Mesenchymal stem cell (in vitro differentiated cells and primary cell): ENCODE measurements at regions not wholly inside any gene's neighbourhood (a gene's known extent, or its start where the extent isn't known, plus 50 kb on each side); places are given as distances from the start of the nearest gene placed in this dataset.

ENCODE experiments used
- DNase-seq: peaks from one replicate; pipeline ENCODE4 v3.0.0-alpha.2; 2013
- H2AFZ ChIP-seq: one replicate; pipeline ENCODE4 v1.6.1; 2013; ENCODE audit warnings: low read depth, mild to moderate bottlenecking, control low read depth, inconsistent platforms, low read length, moderate library complexity
- H2AK5ac ChIP-seq: 2 replicates; pipeline ENCODE4 v1.6.1; 2013; ENCODE audit warnings: low read length, moderate library complexity, mild to moderate bottlenecking, inconsistent platforms; ENCODE audit not compliant: severe bottlenecking
- H2BK120ac ChIP-seq: one replicate; pipeline ENCODE4 v1.6.1; 2013; ENCODE audit warnings: low read depth, mild to moderate bottlenecking, inconsistent platforms, low read length, moderate library complexity
- H2BK12ac ChIP-seq, 2 experiments: one replicate each; pipeline ENCODE4 v1.6.1; 2013; ENCODE audit warnings: inconsistent platforms in 2 of 2, low read length in 2 of 2, mild to moderate bottlenecking in 2 of 2, moderate library complexity in 2 of 2, control low read depth in 1 of 2
- H2BK15ac ChIP-seq: one replicate; pipeline ENCODE4 v1.6.1; 2013; ENCODE audit warnings: mild to moderate bottlenecking, low read depth, inconsistent platforms; ENCODE audit not compliant: poor library complexity, severe bottlenecking
- H2BK5ac ChIP-seq: 2 replicates; pipeline ENCODE4 v1.6.1; 2013; ENCODE audit warnings: low read depth, mild to moderate bottlenecking, low read length, control low read depth, inconsistent platforms; ENCODE audit not compliant: poor library complexity, severe bottlenecking
- H3K14ac ChIP-seq, 2 experiments: one replicate each; pipeline ENCODE4 v1.6.1; 2013; ENCODE audit warnings: inconsistent platforms in 2 of 2, low read length in 2 of 2, control low read depth in 1 of 2, mild to moderate bottlenecking in 1 of 2, moderate library complexity in 1 of 2
- H3K18ac ChIP-seq, 2 experiments: one replicate each; pipeline ENCODE4 v1.6.1; 2013; ENCODE audit warnings: inconsistent platforms in 2 of 2, low read length in 2 of 2, control low read depth in 1 of 2, low read depth in 1 of 2, mild to moderate bottlenecking in 1 of 2
- H3K23ac ChIP-seq, 2 experiments: one replicate each; pipeline ENCODE4 v1.6.1; 2013; ENCODE audit warnings: inconsistent platforms in 2 of 2, low read length in 2 of 2, mild to moderate bottlenecking in 2 of 2, moderate library complexity in 2 of 2, control low read depth in 1 of 2
- H3K27ac ChIP-seq: 2 replicates; pipeline ENCODE4 v1.5.1; 2013; ENCODE audit warnings: mild to moderate bottlenecking, moderate library complexity, low read length, control low read depth, inconsistent platforms; ENCODE audit not compliant: poor library complexity, severe bottlenecking
- H3K27me3 ChIP-seq, 2 experiments: 2 replicates each; pipeline versions ENCODE4 v1.6.1 to v1.7.0; 2013; ENCODE audit warnings: low read length in 2 of 2, mild to moderate bottlenecking in 2 of 2, moderate library complexity in 2 of 2, control low read depth in 1 of 2, inconsistent platforms in 1 of 2; ENCODE audit not compliant: control insufficient read depth in 1 of 2, insufficient read depth in 1 of 2
- H3K36me3 ChIP-seq, 2 experiments: 2 replicates each; pipeline versions ENCODE4 v1.6.1 to v1.7.0; 2013; ENCODE audit warnings: low read length in 2 of 2, control low read depth in 1 of 2, inconsistent platforms in 1 of 2, low read depth in 1 of 2, mild to moderate bottlenecking in 1 of 2; ENCODE audit not compliant: insufficient read depth in 2 of 2, control insufficient read depth in 1 of 2
- H3K4ac ChIP-seq, 2 experiments: one replicate each; pipeline ENCODE4 v1.6.1; 2013; ENCODE audit warnings: inconsistent platforms in 2 of 2, low read length in 2 of 2, mild to moderate bottlenecking in 2 of 2, moderate library complexity in 2 of 2, control low read depth in 1 of 2, low read depth in 1 of 2
- H3K4me1 ChIP-seq: 2 replicates; pipeline ENCODE4 v1.6.1; 2013; ENCODE audit warnings: low read depth, low read length, control low read depth; ENCODE audit not compliant: control insufficient read depth, insufficient read depth
- H3K4me2 ChIP-seq: 2 replicates; pipeline ENCODE4 v1.6.1; 2013; ENCODE audit warnings: low read length, mild to moderate bottlenecking, inconsistent platforms; ENCODE audit not compliant: poor library complexity, severe bottlenecking
- H3K4me3 ChIP-seq, 2 experiments: 2 replicates each; pipeline versions ENCODE4 v1.5.1 to v1.7.0; 2013; ENCODE audit warnings: low read length in 2 of 2, mild to moderate bottlenecking in 2 of 2, control low read depth in 1 of 2, low read depth in 1 of 2; ENCODE audit not compliant: insufficient read depth in 1 of 2
- H3K79me1 ChIP-seq: replicated peaks from 2 replicates; pipeline ENCODE4 v1.6.1; 2013; ENCODE audit warnings: mild to moderate bottlenecking, control low read depth, low read length, inconsistent platforms; ENCODE audit not compliant: poor library complexity, severe bottlenecking
- H3K9ac ChIP-seq: 2 replicates; pipeline ENCODE4 v1.7.0; 2013; ENCODE audit warnings: mild to moderate bottlenecking, low read length, moderate library complexity
- H3K9me3 ChIP-seq: 2 replicates; pipeline ENCODE4 v1.7.0; 2013; ENCODE audit warnings: mild to moderate bottlenecking, low read length; ENCODE audit not compliant: control insufficient read depth
- H4K8ac ChIP-seq: one replicate; pipeline ENCODE4 v1.6.1; 2013; ENCODE audit warnings: inconsistent platforms, mild to moderate bottlenecking, low read length, moderate library complexity
- H4K91ac ChIP-seq: one replicate; pipeline ENCODE4 v1.6.1; 2013; ENCODE audit warnings: mild to moderate bottlenecking, low read length, inconsistent platforms
- WGBS: methylation state at CpG from one replicate; pipeline ENCODE4 v1.1.7; 2013; ENCODE audit warnings: mixed read lengths; 5-methylcytosine and 5-hydroxymethylcytosine counted together

- Histone ChIP-seq H3K27me3 (peaks cover 0 to 4% of the 10 kb centered on the region in 2 experiments), H3K14ac (no peak overlapping the region), H3K4me3 (peak overlapping the region in 1 of 2 experiments; percentile 73), H3K18ac (no peak overlapping the region), H2BK120ac (no peak overlapping the region), H2BK15ac (no peak overlapping the region), H3K9ac (peak overlapping the region; percentile 81), H3K9me3 (no peaks in the 10 kb centered on the region), H3K27ac (no peak overlapping the region), H3K4ac (no peak overlapping the region), H2AK5ac (no peak overlapping the region), H3K79me1 (no peaks in the 10 kb centered on the region), H3K36me3 (no peaks in the 10 kb centered on the region), H3K4me2 (peak overlapping the region; percentile 44), H4K8ac (no peak overlapping the region), H3K23ac (no peak overlapping the region), H4K91ac (no peak overlapping the region), H2BK5ac (no peak overlapping the region), H2BK12ac (peak overlapping the region in 1 of 2 experiments; percentile 0), H2AFZ (no peak overlapping the region), H3K4me1 (peaks cover 3% of the 10 kb centered on the region)
- peak; percentile 70 for DNase-seq
- 24% methylated on average over 23 of the region's 23 CpGs for WGBS
Measured at GRCh38 chr6:111997078-111997852, 56.6 kb upstream of the CCN6 start.

GRCh38 chr6:111997853-111998208 is 56.1 kb upstream of the CCN6 start:
- H2BK12ac ChIP-seq: peak overlapping the region in 1 of 2 experiments; percentile 0
- H3K4me2 ChIP-seq: no peak overlapping the region
- H3K18ac ChIP-seq: no peak overlapping the region
- H3K36me3 ChIP-seq: no peaks in the 10 kb centered on the region
- H3K4me3 ChIP-seq: peak overlapping the region in 1 of 2 experiments; percentile 73
- no peaks in the 10 kb centered on the region for H3K9me3 ChIP-seq
- H2BK5ac ChIP-seq: no peak overlapping the region
- DNase-seq: no peak
- H2AK5ac ChIP-seq: no peak overlapping the region
- no peak overlapping the region for H4K91ac ChIP-seq
- H3K27ac ChIP-seq: no peak overlapping the region
- no peak overlapping the region for H4K8ac ChIP-seq
- 79% methylated on average over 6 of the region's 6 CpGs for WGBS
- H3K14ac ChIP-seq: no peak overlapping the region
- H3K4ac ChIP-seq: no peak overlapping the region
- H2BK15ac ChIP-seq: no peak overlapping the region
- H3K27me3 ChIP-seq: peaks cover 0 to 4% of the 10 kb centered on the region in 2 experiments
- H3K9ac ChIP-seq: peak overlapping the region; percentile 81
- H3K79me1 ChIP-seq: no peaks in the 10 kb centered on the region
- no peak overlapping the region for H2BK120ac ChIP-seq
- no peak overlapping the region for H3K23ac ChIP-seq
- no peak overlapping the region for H2AFZ ChIP-seq
- H3K4me1 ChIP-seq: peaks cover under 1% of the 10 kb centered on the region

GRCh38 chr6:112002307-112002706 is 51.6 kb upstream of the CCN6 start:
- no CpG with 5 or more reads among the region's 1 CpG for WGBS

More at GRCh38 chr6:112002307-112002706, 51.6 kb upstream of the CCN6 start:
- H3K18ac ChIP-seq: no peak overlapping the region
- H3K27ac ChIP-seq: no peak overlapping the region
- H2BK120ac ChIP-seq: no peak overlapping the region
- no peak for DNase-seq
- H2BK5ac ChIP-seq: no peak overlapping the region
- no peak overlapping the region for H2BK12ac ChIP-seq
- no peaks in the 10 kb centered on the region for H3K79me1 ChIP-seq
- H3K36me3 ChIP-seq: no peaks in the 10 kb centered on the region
- no peak overlapping the region for H4K8ac ChIP-seq
- H3K9ac ChIP-seq: no peak overlapping the region
- no peak overlapping the region for H2BK15ac ChIP-seq
- H3K14ac ChIP-seq: no peak overlapping the region
- H3K4me3 ChIP-seq: no peak overlapping the region
- no peak overlapping the region for H4K91ac ChIP-seq
- no peak overlapping the region for H3K4ac ChIP-seq
- no peak overlapping the region for H3K4me2 ChIP-seq
- no peak overlapping the region for H2AK5ac ChIP-seq
- no peaks in the 10 kb centered on the region for H3K9me3 ChIP-seq
- H3K27me3 ChIP-seq: peaks cover 0 to 4% of the 10 kb centered on the region in 2 experiments
- H3K23ac ChIP-seq: no peak overlapping the region
- no peaks in the 10 kb centered on the region for H3K4me1 ChIP-seq
- H2AFZ ChIP-seq: no peak overlapping the region
